ENCODE measurements at regions not wholly inside any gene's neighbourhood (a gene's known extent, or its start where the extent isn't known, plus 50 kb on each side); places are given as distances from the start of the nearest gene placed in this dataset.

DNA sequence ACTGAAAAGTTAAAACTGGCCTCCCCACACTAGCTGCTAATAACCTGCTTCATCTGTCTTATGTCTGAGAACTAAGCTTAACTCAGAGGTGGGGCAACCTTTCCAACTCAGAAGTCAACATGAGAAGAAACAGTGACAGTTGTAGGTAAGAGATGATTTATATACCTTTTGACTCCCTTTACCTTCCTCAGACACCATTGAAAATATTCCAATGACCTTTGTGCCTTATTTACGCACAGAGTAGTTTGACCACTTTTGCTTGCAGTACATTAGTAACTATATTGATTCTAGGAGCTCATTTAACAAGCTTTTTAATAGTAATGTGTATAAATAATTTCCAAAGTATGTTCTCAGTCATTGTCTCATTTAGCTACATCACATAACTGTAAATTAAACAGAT lies 77.6 kb downstream of the ALX1 start:
- TF ChIP-seq POLR2A (IDR thresholded peaks at IDR 0.05; ENCODE audit: extremely low read depth, insufficient read length): no peak
- TF ChIP-seq, protein P1, sequence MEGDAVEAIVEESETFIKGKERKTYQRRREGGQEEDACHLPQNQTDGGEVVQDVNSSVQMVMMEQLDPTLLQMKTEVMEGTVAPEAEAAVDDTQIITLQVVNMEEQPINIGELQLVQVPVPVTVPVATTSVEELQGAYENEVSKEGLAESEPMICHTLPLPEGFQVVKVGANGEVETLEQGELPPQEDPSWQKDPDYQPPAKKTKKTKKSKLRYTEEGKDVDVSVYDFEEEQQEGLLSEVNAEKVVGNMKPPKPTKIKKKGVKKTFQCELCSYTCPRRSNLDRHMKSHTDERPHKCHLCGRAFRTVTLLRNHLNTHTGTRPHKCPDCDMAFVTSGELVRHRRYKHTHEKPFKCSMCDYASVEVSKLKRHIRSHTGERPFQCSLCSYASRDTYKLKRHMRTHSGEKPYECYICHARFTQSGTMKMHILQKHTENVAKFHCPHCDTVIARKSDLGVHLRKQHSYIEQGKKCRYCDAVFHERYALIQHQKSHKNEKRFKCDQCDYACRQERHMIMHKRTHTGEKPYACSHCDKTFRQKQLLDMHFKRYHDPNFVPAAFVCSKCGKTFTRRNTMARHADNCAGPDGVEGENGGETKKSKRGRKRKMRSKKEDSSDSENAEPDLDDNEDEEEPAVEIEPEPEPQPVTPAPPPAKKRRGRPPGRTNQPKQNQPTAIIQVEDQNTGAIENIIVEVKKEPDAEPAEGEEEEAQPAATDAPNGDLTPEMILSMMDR (IDR thresholded peaks at IDR 0.05; ENCODE audit: low read depth, low read length): no peak
- TF ChIP-seq, protein P2, sequence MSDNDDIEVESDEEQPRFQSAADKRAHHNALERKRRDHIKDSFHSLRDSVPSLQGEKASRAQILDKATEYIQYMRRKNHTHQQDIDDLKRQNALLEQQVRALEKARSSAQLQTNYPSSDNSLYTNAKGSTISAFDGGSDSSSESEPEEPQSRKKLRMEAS (IDR thresholded peaks at IDR 0.05; ENCODE audit: low read depth, low read length): no peak
